Ammon's horn (tissue), 1 donor: ENCODE measurements at regions not wholly inside any gene's neighbourhood (a gene's known extent, or its start where the extent isn't known, plus 50 kb on each side); places are given as distances from the start of the nearest gene placed in this dataset.

ENCODE experiments used
- DNase-seq: peaks from one replicate; pipeline ENCODE4 v3.0.0-alpha.2; 2016; ENCODE audit warnings: low spot score

GRCh38 chr2:176388861-176389260 lies 119.6 kb downstream of the MTX2 start:
- no peak for DNase-seq

DNA sequence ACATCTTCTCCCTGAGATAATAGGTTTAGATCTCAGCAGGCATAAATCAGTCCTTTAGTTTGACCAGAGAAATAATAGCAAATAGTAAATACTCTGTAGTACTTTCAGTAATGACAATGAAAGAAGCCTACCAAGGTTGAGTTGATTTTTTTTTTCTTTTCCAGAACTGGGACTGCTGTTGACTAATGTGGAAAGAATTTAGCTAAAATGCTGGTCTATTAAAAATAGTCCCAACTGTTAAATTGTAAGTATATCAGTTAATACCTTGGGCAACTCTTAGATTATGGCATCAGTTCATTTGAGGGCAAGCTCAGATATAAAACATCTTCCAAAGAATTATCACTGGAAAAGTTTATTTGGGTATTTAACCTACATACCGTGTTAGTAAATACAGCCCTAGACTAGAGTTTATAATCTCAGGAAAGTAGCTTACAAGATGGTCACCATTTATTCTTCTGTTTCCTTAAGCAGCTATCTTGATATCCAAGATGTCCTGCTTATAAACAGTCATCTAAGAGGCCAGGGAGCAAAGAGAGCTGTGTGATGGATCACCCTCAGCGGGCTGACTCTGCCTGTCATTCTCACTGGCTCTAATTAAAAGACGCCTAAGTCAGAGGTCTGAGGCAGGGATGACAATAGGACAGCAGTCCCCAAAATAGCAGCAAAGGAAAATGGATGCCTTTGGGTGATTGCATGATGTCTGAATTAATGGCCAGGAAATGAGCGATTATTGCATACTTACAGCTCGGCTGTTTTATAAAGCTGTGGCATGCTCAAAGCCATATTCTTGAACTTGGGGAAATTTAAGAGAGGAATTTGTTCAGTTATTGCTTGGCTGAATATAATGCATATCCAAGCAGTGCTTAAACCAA lies 121.3 kb downstream of the MTX2 start:
- DNase-seq = no peak

DNA sequence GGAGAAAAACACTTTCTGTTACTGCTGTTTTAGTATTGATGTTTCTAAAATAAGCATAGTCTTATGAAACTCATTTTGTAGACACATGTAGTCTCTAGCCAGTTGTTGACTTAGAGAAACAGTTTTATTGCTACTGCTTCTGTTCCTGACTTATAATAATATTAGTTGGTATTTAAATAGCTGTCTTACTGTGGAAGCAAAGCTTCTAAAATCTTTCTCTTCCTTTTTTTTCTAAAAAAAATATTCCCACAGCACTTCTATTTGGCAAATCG lies 121.8 kb downstream of the MTX2 start:
- DNase-seq = no peak

DNA sequence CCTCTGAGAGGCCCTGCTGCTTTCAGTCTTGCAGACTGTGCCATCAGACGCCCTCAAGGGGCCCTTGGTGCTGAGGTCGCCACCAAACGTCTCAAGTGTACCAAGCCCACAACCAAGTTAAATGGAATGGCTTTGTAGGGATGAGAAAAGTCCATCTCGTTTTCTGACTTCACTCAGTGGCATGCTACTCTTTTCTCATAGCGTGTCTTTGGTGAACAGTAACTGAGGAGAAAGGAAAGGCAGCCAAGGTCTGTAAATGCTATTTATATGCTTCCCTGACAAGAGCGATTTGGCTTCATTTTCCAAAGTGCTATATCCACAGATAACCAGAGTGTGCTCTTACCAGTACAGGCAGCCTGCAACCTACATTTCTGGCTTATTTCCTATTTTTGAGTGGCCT lies 123.0 kb downstream of the MTX2 start:
- DNase-seq = no peak

GRCh38 chr2:176392744-176393414 lies 123.6 kb downstream of the MTX2 start:
- DNase-seq = no peak

GRCh38 chr2:176395273-176395854 lies 126.1 kb downstream of the MTX2 start:
- no peak for DNase-seq

- no peak for DNase-seq
Measured at GRCh38 chr2:176398243-176399073, 129.2 kb downstream of the MTX2 start.

GRCh38 chr2:176399074-176399598 lies 129.9 kb downstream of the MTX2 start:
- DNase-seq = no peak

- DNase-seq = no peak
Measured at GRCh38 chr2:176405477-176405876, 136.2 kb downstream of the MTX2 start.

GRCh38 chr2:176407706-176408105 lies 138.5 kb downstream of the MTX2 start:
- DNase-seq = no peak

DNA sequence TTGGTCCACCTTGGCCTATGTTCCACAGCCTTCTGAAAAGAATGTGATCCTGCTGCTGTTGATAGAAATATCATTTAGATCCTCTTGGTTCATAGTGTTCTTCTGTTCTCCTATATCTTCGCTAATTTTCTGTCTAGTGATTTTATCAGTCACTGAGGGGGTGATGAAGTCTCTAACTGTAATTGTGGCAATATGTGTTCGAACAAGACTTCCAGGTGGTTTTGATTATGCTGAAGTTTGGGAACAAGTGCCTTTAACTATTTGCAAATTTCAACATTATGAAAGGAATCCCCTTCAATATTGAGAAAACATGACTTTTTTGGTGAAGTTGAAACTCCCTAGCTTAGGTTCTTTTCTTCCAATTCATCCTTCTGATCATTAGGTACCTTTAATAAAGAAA lies 140.4 kb downstream of the MTX2 start:
- no peak for DNase-seq

GRCh38 chr2:176412136-176412535 lies 142.9 kb downstream of the MTX2 start:
- no peak for DNase-seq

DNA sequence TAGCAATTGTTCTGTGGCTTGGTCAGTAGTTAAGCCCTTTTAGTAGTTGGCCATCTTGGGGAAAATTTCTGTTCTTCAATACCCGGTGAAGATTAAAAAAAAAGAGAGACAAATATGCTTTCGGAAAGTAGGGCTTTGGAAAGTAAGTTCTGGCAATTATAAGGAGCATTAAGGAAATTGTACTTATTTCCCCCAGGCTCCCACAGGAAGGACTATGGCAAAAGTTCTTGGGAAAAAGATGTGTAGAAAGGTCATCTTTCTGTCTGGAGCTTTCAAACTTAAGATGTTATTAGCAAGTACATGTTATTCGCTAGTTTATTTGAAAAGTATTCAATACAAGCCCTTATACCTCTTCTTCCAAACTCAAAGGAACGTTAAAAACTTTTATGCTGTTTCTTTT lies 144.5 kb downstream of the MTX2 start:
- DNase-seq = no peak

GRCh38 chr2:176414641-176415040 lies 145.4 kb downstream of the MTX2 start:
- no peak for DNase-seq

DNA sequence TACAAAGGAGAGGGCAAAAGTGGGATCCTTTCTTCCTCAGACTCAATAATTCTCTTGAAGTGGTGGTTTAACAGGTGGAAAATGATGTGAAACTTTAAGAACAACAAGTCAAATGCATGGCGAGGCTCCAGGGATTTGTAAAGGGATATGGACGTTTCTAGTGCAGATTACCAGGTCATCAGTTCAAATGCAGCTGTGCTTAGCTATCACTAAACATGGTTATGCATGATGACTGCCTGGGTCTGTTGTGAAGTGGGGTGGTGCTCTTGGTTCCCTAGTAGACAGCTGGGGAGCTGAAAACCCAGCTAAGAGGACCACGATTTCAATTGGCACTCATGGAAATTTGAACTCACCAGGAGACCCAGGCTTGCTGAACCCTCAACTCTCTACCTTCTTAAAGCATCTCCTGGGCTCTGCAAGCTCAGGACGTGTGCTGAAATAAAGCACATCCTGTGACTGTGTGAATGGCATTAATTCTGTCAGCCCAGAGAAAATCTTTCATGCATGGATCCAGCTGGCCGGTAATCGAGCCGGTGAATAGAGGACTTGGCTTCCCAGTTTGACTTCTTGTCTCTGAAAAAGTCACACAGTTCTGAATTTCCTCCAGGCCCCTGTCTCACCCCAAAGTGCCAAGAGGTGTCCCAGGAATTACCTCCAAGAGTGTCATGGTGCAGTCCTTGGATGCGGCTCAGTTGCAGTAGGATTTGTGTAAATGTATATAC lies 146.1 kb downstream of the MTX2 start:
- DNase-seq = no peak

- no peak for DNase-seq
Measured at GRCh38 chr2:176415937-176416499, 146.8 kb downstream of the MTX2 start.

GRCh38 chr2:176418768-176419167 lies 149.5 kb downstream of the MTX2 start:
- DNase-seq = no peak

GRCh38 chr2:176419591-176420071 lies 150.4 kb downstream of the MTX2 start:
- DNase-seq = no peak

DNA sequence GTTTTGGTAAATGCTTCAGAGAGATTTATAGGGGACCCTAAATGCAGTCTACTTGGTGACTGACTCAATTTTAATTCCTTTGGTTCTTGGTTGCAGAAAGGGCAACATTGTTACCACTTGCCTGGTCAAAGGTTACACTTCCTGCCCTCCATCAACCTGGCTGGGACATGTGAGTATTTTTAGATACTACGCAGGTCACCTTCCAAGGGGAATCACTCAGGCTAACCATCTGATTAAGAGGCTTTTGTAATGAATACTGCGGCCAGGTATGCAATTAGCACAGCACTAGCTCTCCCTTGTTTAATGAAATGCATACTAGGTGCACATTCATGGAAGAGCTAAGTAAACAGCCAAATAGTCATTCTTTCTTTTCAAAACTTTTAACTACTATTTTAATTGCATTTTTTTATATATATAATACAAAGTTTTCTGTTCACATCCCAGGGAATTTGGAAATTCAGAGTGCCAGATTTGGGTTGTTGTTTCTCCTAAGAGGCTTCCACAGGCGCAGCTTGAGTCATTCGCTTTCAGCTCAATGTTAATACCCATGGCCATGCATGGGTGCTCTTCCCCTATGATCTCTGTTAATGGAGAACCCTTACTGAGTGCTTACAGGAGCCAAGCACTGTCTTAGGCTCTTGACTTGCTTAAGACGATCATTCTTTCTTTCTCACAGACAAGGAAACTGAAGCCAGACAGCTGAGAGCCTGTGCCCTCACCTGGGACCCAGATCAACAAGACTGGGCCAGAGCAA lies 152.2 kb downstream of the MTX2 start:
- no peak for DNase-seq

- no peak for DNase-seq
Measured at GRCh38 chr2:176423819-176424218, 154.6 kb downstream of the MTX2 start.
